HCT116 (cell line): ENCODE measurements at regions not wholly inside any gene's neighbourhood (a gene's known extent, or its start where the extent isn't known, plus 50 kb on each side); places are given as distances from the start of the nearest gene placed in this dataset.

ENCODE experiments used
- ATAC-seq: fragments of 200-7000 bp; cut with Tn5 transposase; 2 replicates; pipeline ENCODE4 v1.9.1; 2020; ENCODE audit warnings: mild to moderate bottlenecking, moderate library complexity
- BruUV-seq: library from RNA; stranded (reverse); fragments of 400-500 nt; replicated peaks from 2 replicates; lab custom pipeline; 2021; lab: Mats Ljungman, UMichigan
- CTCF ChIA-PET: fragments of 300-600 bp; sonication (Branson Sonifier 250); formaldehyde crosslinking; loops from one replicate; lab custom pipeline; 2021; ENCODE audit warnings: antibody characterized with exemption; lab: Charles Lee
- POLR2A ChIA-PET: fragments of 300-600, 350-600 bp; sonication (Branson Sonifier 250); formaldehyde crosslinking; loops from one replicate; lab custom pipeline; 2021; ENCODE audit warnings: antibody characterized with exemption; lab: Charles Lee
- RAD21 ChIA-PET, 2 experiments: fragments of 300-600 bp; sonication (Branson Sonifier 250); formaldehyde crosslinking; loops; one replicate each; lab custom pipeline; 2023; ENCODE audit warnings: low total read pairs in 2 of 2; ENCODE audit not compliant: uncharacterized antibody in 2 of 2, unreplicated experiment in 2 of 2, low non-redundant PET in 1 of 2; lab: Charles Lee
- DNase-seq: peaks from one replicate; pipeline ENCODE4 v3.0.0-alpha.2; 2010; ENCODE audit warnings: low read depth, low spot score
- H2AFZ ChIP-seq: fragments of 200-600 bp; shearing (Covaris generic), sonication (generic); 2 replicates; pipeline ENCODE4 v1.6.1; 2017; ENCODE audit warnings: low read depth, mixed run types, mixed read lengths, antibody characterized with exemption, low read length; ENCODE audit not compliant: poor library complexity, severe bottlenecking
- H3K27ac ChIP-seq: 2 replicates; pipeline ENCODE4 v1.5.1; 2012; ENCODE audit warnings: low read depth, low read length
- H3K27me3 ChIP-seq: fragments of 200-600 bp; sonication (generic); 2 replicates; pipeline ENCODE4 v1.6.1; 2016; ENCODE audit warnings: mixed run types, low read length, mixed read lengths; ENCODE audit not compliant: insufficient read depth
- H3K36me3 ChIP-seq, 2 experiments: fragments of 200-500 bp in 1 of 2; fragments of 200-600 bp in 1 of 2; sonication (Bioruptor generic) in 1 of 2; sonication (generic) in 1 of 2; 2 replicates each; pipeline versions ENCODE4 v1.5.1 to v1.6.1; 2014 to 2016; ENCODE audit warnings: low read length in 2 of 2, inconsistent platforms in 1 of 2, mixed read lengths in 1 of 2, mixed run types in 1 of 2; ENCODE audit not compliant: insufficient read depth in 2 of 2, control insufficient read depth in 1 of 2
- H3K4me1 ChIP-seq, 2 experiments: fragments of 200-600 bp in 1 of 2; sonication (generic) in 1 of 2; 2 replicates each; pipeline versions ENCODE4 v1.5.1 to v1.6.1; 2012 to 2017; ENCODE audit warnings: low read length in 2 of 2, inconsistent platforms in 1 of 2, mild to moderate bottlenecking in 1 of 2, mixed read lengths in 1 of 2, mixed run types in 1 of 2, moderate library complexity in 1 of 2; ENCODE audit not compliant: insufficient read depth in 2 of 2, control insufficient read depth in 1 of 2
- H3K4me2 ChIP-seq: fragments of 200-600 bp; sonication (generic); 2 replicates; pipeline ENCODE4 v1.6.1; 2017; ENCODE audit warnings: mixed run types, low read length, mixed read lengths
- H3K4me3 ChIP-seq, 2 experiments: fragments of 200-600 bp in 1 of 2; sonication (generic) in 1 of 2; replicated peaks in 1 of 2; 2 replicates each; pipeline ENCODE4 v1.5.1; 2011 to 2016; ENCODE audit warnings: low read length in 2 of 2, control low read depth in 1 of 2, low read depth in 1 of 2, mild to moderate bottlenecking in 1 of 2, mixed read lengths in 1 of 2, mixed run types in 1 of 2
- H3K79me2 ChIP-seq: fragments of 200-600 bp; sonication (generic); 2 replicates; pipeline ENCODE4 v1.6.1; 2017; ENCODE audit warnings: mild to moderate bottlenecking, mixed run types, low read length, moderate library complexity, mixed read lengths; ENCODE audit not compliant: insufficient read depth
- H3K9ac ChIP-seq: fragments of 200-600 bp; sonication (generic); 2 replicates; pipeline ENCODE4 v1.6.1; 2016; ENCODE audit warnings: low read length, mixed read lengths
- H3K9me2 ChIP-seq: fragments of 200-600 bp; sonication (generic), shearing (Covaris generic); 2 replicates; pipeline ENCODE4 v1.6.1; 2017; ENCODE audit warnings: mixed run types, mild to moderate bottlenecking, moderate library complexity; ENCODE audit not compliant: insufficient read depth
- H3K9me3 ChIP-seq, 2 experiments: fragments of 200-500 bp in 1 of 2; fragments of 200-600 bp in 1 of 2; sonication (Bioruptor generic) in 1 of 2; sonication (generic) in 1 of 2; 2 replicates each; pipeline ENCODE4 v1.6.1; 2014 to 2017; ENCODE audit warnings: low read length in 2 of 2, mixed read lengths in 2 of 2, inconsistent platforms in 1 of 2, low read depth in 1 of 2, mild to moderate bottlenecking in 1 of 2, mixed run types in 1 of 2, moderate library complexity in 1 of 2; ENCODE audit not compliant: control insufficient read depth in 1 of 2, insufficient read depth in 1 of 2
- H4K20me1 ChIP-seq: fragments of 200-600 bp; sonication (generic), shearing (Covaris generic); 2 replicates; pipeline ENCODE4 v1.6.1; 2017; ENCODE audit warnings: mixed run types, mild to moderate bottlenecking, moderate library complexity; ENCODE audit not compliant: insufficient read depth
- ATF3 ChIP-seq: IDR thresholded peaks from 2 replicates; pipeline ENCODE4 v1.6.1; 2012
- CTCF ChIP-seq, 3 experiments: fragments of 200-600 bp in 1 of 3; sonication (generic) in 1 of 3; IDR thresholded peaks in 2 of 3; conservative IDR thresholded peaks in 1 of 3; 2 replicates each; pipeline ENCODE4 v1.5.1; 2012 to 2017; ENCODE audit warnings: low read depth in 2 of 3, low read length in 2 of 3, antibody characterized with exemption in 1 of 3, borderline replicate concordance in 1 of 3, control low read depth in 1 of 3, mild to moderate bottlenecking in 1 of 3, mixed read lengths in 1 of 3, mixed run types in 1 of 3, moderate library complexity in 1 of 3; ENCODE audit not compliant: insufficient read depth in 1 of 3
- POLR2A ChIP-seq: IDR thresholded peaks from 2 replicates; pipeline ENCODE4 v1.7.0; 2011; ENCODE audit warnings: borderline replicate concordance; ENCODE audit not compliant: insufficient read depth, insufficient read length; ENCODE audit errors: extremely low read depth
- RAD21 ChIP-seq: IDR thresholded peaks from 2 replicates; pipeline ENCODE4 v1.6.1; 2012; ENCODE audit warnings: low read depth, mild to moderate bottlenecking
- REST ChIP-seq: IDR thresholded peaks from 2 replicates; pipeline ENCODE4 v1.6.1; 2012; ENCODE audit warnings: low read depth
- SRF ChIP-seq: IDR thresholded peaks from 2 replicates; pipeline ENCODE4 v1.6.1; 2012; ENCODE audit warnings: low read depth
- ZFX ChIP-seq: fragments of 450-650 bp; IDR thresholded peaks from 2 replicates; pipeline ENCODE4 v1.6.1; 2017
- intact Hi-C: fragments of 100-400 bp; cut with micrococcal nuclease; formaldehyde crosslinking; loops from 2 replicates; pipeline ENCODE4 v1.10.0; 2022
- TF ChIP-seq, protein P1 (sequence below): IDR thresholded peaks from 2 replicates; pipeline ENCODE4 v1.6.1; 2012

DNA sequence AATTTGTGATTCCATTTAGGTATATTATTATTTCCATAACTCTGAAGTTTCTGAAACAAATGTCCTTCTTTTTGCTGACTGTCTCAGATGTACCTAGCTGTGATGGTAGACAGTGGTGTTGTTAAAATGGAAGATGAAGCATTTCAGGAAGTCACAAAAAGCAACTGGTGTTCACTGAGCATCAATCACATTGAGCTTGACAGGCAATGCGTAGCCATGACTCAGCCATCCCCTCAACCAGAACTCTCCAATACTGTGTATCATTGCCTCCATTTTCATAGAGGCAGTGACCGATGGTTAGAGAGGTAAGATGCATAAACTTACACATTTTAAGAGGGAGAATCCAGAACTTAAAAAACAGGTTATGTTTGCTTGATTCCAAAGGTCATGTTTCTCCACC is 434.0 kb downstream of the INHBA start:
- Histone ChIP-seq H3K27ac (no peak overlapping the region), H4K20me1 (no peaks in the 10 kb centered on the region), H2AFZ (no peak overlapping the region), H3K4me2 (no peak overlapping the region), H3K4me1 (no peaks in the 10 kb centered on the region), H3K79me2 (no peaks in the 10 kb centered on the region), H3K4me3 (no peak overlapping the region), H3K9ac (no peak overlapping the region), H3K27me3 (no peaks in the 10 kb centered on the region), H3K9me3 (no peaks in the 10 kb centered on the region), H3K36me3 (no peaks in the 10 kb centered on the region), H3K9me2 (no peaks in the 10 kb centered on the region)
- ChIA-PET RAD21 (no interaction called here), CTCF (no interaction called here), POLR2A (no interaction called here)
- no peak for DNase-seq
- no peak for ATAC-seq
- intact Hi-C loops: no loop called here
- no peak for TF ChIP-seq SRF
- no peak for TF ChIP-seq CTCF (IDR thresholded peaks at IDR 0.05 in 2 of 3, conservative IDR thresholded peaks at IDR 0.05 in 1 of 3; ENCODE audit: borderline replicate concordance in 1 of 3, insufficient read depth in 1 of 3, low read depth in 2 of 3, low read length in 2 of 3)
- TF ChIP-seq ATF3: no peak
- TF ChIP-seq POLR2A: no peak
- no peak for TF ChIP-seq REST
- no peak for TF ChIP-seq RAD21
- no peak for TF ChIP-seq ZFX
- TF ChIP-seq, protein P1, sequence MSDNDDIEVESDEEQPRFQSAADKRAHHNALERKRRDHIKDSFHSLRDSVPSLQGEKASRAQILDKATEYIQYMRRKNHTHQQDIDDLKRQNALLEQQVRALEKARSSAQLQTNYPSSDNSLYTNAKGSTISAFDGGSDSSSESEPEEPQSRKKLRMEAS: no peak
- no TSS peak for BruUV-seq
